GM12878 (cell line): ENCODE measurements at regions not wholly inside any gene's neighbourhood (a gene's known extent, or its start where the extent isn't known, plus 50 kb on each side); places are given as distances from the start of the nearest gene placed in this dataset.

ENCODE experiments used
- ATAC-seq: fragments of 200-7000 bp; cut with Tn5 transposase; 3 replicates; pipeline ENCODE4 v1.9.1; 2020; ENCODE audit warnings: mild to moderate bottlenecking, moderate library complexity
- BruUV-seq: library from RNA; stranded (reverse); fragments of 400-500 nt; replicated peaks from 2 replicates; lab custom pipeline; 2021; lab: Mats Ljungman, UMichigan
- CTCF ChIA-PET: fragments of 300-600 bp; sonication (Branson Sonifier 250); formaldehyde crosslinking; extraction: SDS; loops from one replicate; lab custom pipeline; 2021; ENCODE audit warnings: inconsistent platforms; lab: Yijun Ruan, JAX
- POLR2A ChIA-PET: fragments of 350-600 bp; formaldehyde crosslinking; extraction: SDS; loops from one replicate; lab custom pipeline; 2021; ENCODE audit warnings: inconsistent platforms; lab: Charles Lee
- RAD21 ChIA-PET: fragments of 300-600 bp; sonication (Branson Sonifier 250); formaldehyde crosslinking; loops from one replicate; lab custom pipeline; 2023; ENCODE audit warnings: antibody characterized with exemption; ENCODE audit not compliant: unreplicated experiment; lab: Charles Lee
- SMC1A ChIA-PET: fragments of 300-600 bp; sonication (Branson Sonifier 250); formaldehyde crosslinking; loops from one replicate; lab custom pipeline; 2023; ENCODE audit not compliant: unreplicated experiment, uncharacterized antibody; lab: Charles Lee
- DNase-seq: peaks from one replicate; pipeline ENCODE4 v3.0.0-alpha.2; 2011; ENCODE audit warnings: low read depth, low spot score
- FAIRE-seq: peaks from 3 replicates; lab custom pipeline; 2011; peaks lifted over from hg19 to GRCh38; lab: Jason Lieb, UNC
- H2AFZ ChIP-seq: 2 replicates; pipeline ENCODE4 v1.6.0; 2011; ENCODE audit warnings: low read depth, low read length, control low read depth; ENCODE audit not compliant: control insufficient read depth
- H3K27ac ChIP-seq: 2 replicates; pipeline ENCODE4 v1.5.1; 2011; ENCODE audit warnings: control low read depth; ENCODE audit not compliant: control insufficient read depth, insufficient read depth
- H3K27me3 ChIP-seq, 2 experiments: replicated peaks in 1 of 2; 2 replicates each; pipeline versions ENCODE4 v1.6.0 to v1.6.1; 2011; ENCODE audit warnings: low read length in 1 of 2; ENCODE audit not compliant: control insufficient read depth in 2 of 2, insufficient read depth in 2 of 2
- H3K36me3 ChIP-seq, 2 experiments: 2 replicates each; pipeline ENCODE4 v1.5.1; 2011; ENCODE audit warnings: low read length in 1 of 2; ENCODE audit not compliant: control insufficient read depth in 2 of 2, insufficient read depth in 2 of 2
- H3K4me1 ChIP-seq: 2 replicates; pipeline ENCODE4 v1.6.1; 2011; ENCODE audit warnings: mild to moderate bottlenecking, low read length, moderate library complexity, mixed read lengths; ENCODE audit not compliant: control insufficient read depth, insufficient read depth
- H3K4me2 ChIP-seq: 2 replicates; pipeline ENCODE4 v1.6.0; 2011; ENCODE audit warnings: control low read depth; ENCODE audit not compliant: control insufficient read depth, insufficient read depth
- H3K4me3 ChIP-seq: fragments of 200-600 bp; sonication (generic); 2 replicates; pipeline ENCODE4 v1.5.1; 2016
- H3K79me2 ChIP-seq: 2 replicates; pipeline ENCODE4 v1.6.0; 2011; ENCODE audit warnings: low read length; ENCODE audit not compliant: control insufficient read depth, insufficient read depth
- H3K9ac ChIP-seq: 2 replicates; pipeline ENCODE4 v1.8.0; 2011; ENCODE audit warnings: low read length, control low read depth, mixed read lengths; ENCODE audit not compliant: control insufficient read depth, insufficient read depth
- H3K9me3 ChIP-seq: replicated peaks from 3 replicates; pipeline ENCODE4 v1.5.1; 2011; ENCODE audit warnings: mild to moderate bottlenecking, low read length; ENCODE audit not compliant: control insufficient read depth, insufficient read depth
- H4K20me1 ChIP-seq: 2 replicates; pipeline ENCODE4 v1.6.0; 2011; ENCODE audit not compliant: control insufficient read depth, insufficient read depth
- ESRRA ChIP-seq: IDR thresholded peaks from 2 replicates; pipeline ENCODE4 v1.6.1; 2012; ENCODE audit warnings: mild to moderate bottlenecking, low read length, improper control_type of control experiment
- FOXM1 ChIP-seq: IDR thresholded peaks from 2 replicates; pipeline ENCODE4 v1.6.1; 2012; ENCODE audit warnings: low read depth, mild to moderate bottlenecking, inconsistent platforms, low read length, moderate library complexity
- KAT2A ChIP-seq: conservative IDR thresholded peaks from 2 replicates; pipeline ENCODE4 v1.6.1; 2011; ENCODE audit warnings: low read depth, low read length; ENCODE audit not compliant: control insufficient read depth
- KLF5 ChIP-seq: fragments of 450-650 bp; IDR thresholded peaks from 2 replicates; pipeline ENCODE4 v1.6.1; 2014; ENCODE audit warnings: mild to moderate bottlenecking; ENCODE audit not compliant: partially characterized antibody
- NFYA ChIP-seq: IDR thresholded peaks from 2 replicates; pipeline ENCODE4 v1.6.1; 2011; ENCODE audit warnings: low read depth, mild to moderate bottlenecking, low read length, improper control_type of control experiment, borderline replicate concordance
- NFYB ChIP-seq: IDR thresholded peaks from 2 replicates; pipeline ENCODE4 v1.6.1; 2011; ENCODE audit warnings: low read depth, mild to moderate bottlenecking, low read length, improper control_type of control experiment, moderate library complexity; ENCODE audit not compliant: insufficient read depth
- NKRF ChIP-seq: fragments of 450-650 bp; conservative IDR thresholded peaks from 2 replicates; pipeline ENCODE4 v1.6.1; 2017; ENCODE audit warnings: mild to moderate bottlenecking, moderate library complexity
- POLR2A ChIP-seq: IDR thresholded peaks from 2 replicates; pipeline ENCODE4 v1.6.1; 2011; ENCODE audit warnings: low read depth, mild to moderate bottlenecking, low read length
- POU2F2 ChIP-seq: IDR thresholded peaks from 3 replicates; pipeline ENCODE4 v1.6.1; 2011; ENCODE audit warnings: low read depth, mild to moderate bottlenecking, low read length, borderline replicate concordance
- RBBP5 ChIP-seq: fragments of 200-600 bp; sonication (generic); conservative IDR thresholded peaks from 2 replicates; pipeline ENCODE4 v1.6.1; 2016
- RELA ChIP-seq: fragments of 450-650 bp; IDR thresholded peaks from 2 replicates; pipeline ENCODE4 v1.8.0; 2014; ENCODE audit warnings: borderline replicate concordance; ENCODE audit not compliant: partially characterized antibody
- SKIL ChIP-seq: fragments of 450-650 bp; IDR thresholded peaks from 2 replicates; pipeline ENCODE4 v1.6.1; 2017; ENCODE audit warnings: mild to moderate bottlenecking, low read depth, inconsistent platforms; ENCODE audit not compliant: poor library complexity, severe bottlenecking
- SMARCA5 ChIP-seq: fragments of 450-650 bp; IDR thresholded peaks from 2 replicates; pipeline ENCODE4 v1.6.1; 2017; ENCODE audit warnings: mild to moderate bottlenecking
- STAT3 ChIP-seq: IDR thresholded peaks from 2 replicates; pipeline ENCODE4 v1.6.1; 2011; ENCODE audit warnings: low read depth, low read length, improper control_type of control experiment
- TAF1 ChIP-seq: IDR thresholded peaks from 2 replicates; pipeline ENCODE4 v1.6.1; 2011; ENCODE audit warnings: mild to moderate bottlenecking, low read depth, low read length, borderline replicate concordance
- TCF3 ChIP-seq: IDR thresholded peaks from 2 replicates; pipeline ENCODE4 v1.6.1; 2012; ENCODE audit warnings: low read depth, mild to moderate bottlenecking, low read length, borderline replicate concordance; ENCODE audit not compliant: insufficient read depth
- USF1 ChIP-seq: IDR thresholded peaks from 2 replicates; pipeline ENCODE4 v1.6.1; 2011; ENCODE audit warnings: borderline replicate concordance, low read depth, mild to moderate bottlenecking, moderate library complexity, mixed read lengths, low read length; ENCODE audit not compliant: insufficient read depth; ENCODE audit errors: extremely low read length
- ZNF622 ChIP-seq: fragments of 450-650 bp; IDR thresholded peaks from 2 replicates; pipeline ENCODE4 v1.6.1; 2017; ENCODE audit warnings: mild to moderate bottlenecking, inconsistent platforms
- ZSCAN29 ChIP-seq: fragments of 450-650 bp; IDR thresholded peaks from 2 replicates; pipeline ENCODE4 v1.6.1; 2017; ENCODE audit warnings: mild to moderate bottlenecking, moderate library complexity
- WGBS: methylation state at CpG from one replicate; pipeline ENCODE4 v1.1.6; 2016; ENCODE audit warnings: low lambda C conversion rate; ENCODE audit not compliant: insufficient replicate concordance, insufficient coverage; ENCODE audit errors: missing lambda C conversion rate; 5-methylcytosine and 5-hydroxymethylcytosine counted together
- in situ Hi-C: fragments of 300-500 bp; cut with MboI; formaldehyde crosslinking; loops from 9 replicates; pipeline ENCODE4 v1.14.3; 2018; ENCODE audit warnings: mixed read lengths
- intact Hi-C: fragments of 100-400 bp; cut with micrococcal nuclease; formaldehyde crosslinking; loops from one replicate; pipeline ENCODE4 v1.14.2; 2022; ENCODE audit not compliant: unreplicated experiment

GRCh38 chr12:47004634-47005033 lies 74.8 kb upstream of the PCED1B start (continued):
- no peak for TF ChIP-seq SKIL
- no peak for TF ChIP-seq RBBP5
- no peak for TF ChIP-seq ZSCAN29
- TF ChIP-seq STAT3: no peak
- no peak for TF ChIP-seq KAT2A
- no peak for TF ChIP-seq NFYA
- no peak for TF ChIP-seq NFYB

- ChIA-PET CTCF (no interaction called here), SMC1A (interaction anchor here (1.4 kb wide), 1 partner anchor 14 kb away, joined by 5 read pairs; no protein-coding TSS in a partner anchor), POLR2A (no interaction called here), RAD21 (no interaction called here)
- Histone ChIP-seq H2AFZ (no peak overlapping the region), H3K79me2 (no peaks in the 10 kb centered on the region), H3K27me3 (no peaks in the 10 kb centered on the region), H4K20me1 (no peaks in the 10 kb centered on the region), H3K4me1 (no peaks in the 10 kb centered on the region), H3K4me2 (no peak overlapping the region), H3K9ac (no peak overlapping the region), H3K36me3 (no peaks in the 10 kb centered on the region), H3K9me3 (no peaks in the 10 kb centered on the region), H3K4me3 (no peak overlapping the region), H3K27ac (no peak overlapping the region)
- 27% methylated on average over 3 of the region's 3 CpGs for WGBS
- BruUV-seq: no TSS peak
- in situ Hi-C loops: loop anchor here (25.0 kb wide), 1 partner anchor 870 kb away; no protein-coding TSS in a partner anchor
- ATAC-seq (no peak), FAIRE-seq (no peak), DNase-seq (no peak)
- intact Hi-C loops: no loop called here
- TF ChIP-seq TAF1: no peak
- no peak for TF ChIP-seq POU2F2
- TF ChIP-seq ZNF622: no peak
- no peak for TF ChIP-seq FOXM1
- no peak for TF ChIP-seq KLF5
- no peak for TF ChIP-seq RELA
- TF ChIP-seq POLR2A: no peak
- TF ChIP-seq ESRRA: no peak
- TF ChIP-seq USF1: no peak
- no peak for TF ChIP-seq NKRF
- no peak for TF ChIP-seq TCF3
- TF ChIP-seq SMARCA5: no peak
Observed at GRCh38 chr12:47007048-47007447, 72.4 kb upstream of the PCED1B start.
